HL-60 (cell line): ENCODE measurements at regions not wholly inside any gene's neighbourhood (a gene's known extent, or its start where the extent isn't known, plus 50 kb on each side); places are given as distances from the start of the nearest gene placed in this dataset.

Experiments
- CTCF ChIP-seq: IDR thresholded peaks from one replicate; pipeline ENCODE4 v1.5.1; 2011; ENCODE audit warnings: low read length, control low read depth, inconsistent platforms; ENCODE audit not compliant: insufficient read depth
- POLR2AphosphoS5 ChIP-seq: IDR thresholded peaks from 2 replicates; pipeline ENCODE4 v1.6.1; 2012; ENCODE audit warnings: low read depth

GRCh38 chr14:95464103-95464502 is 52.3 kb downstream of the SYNE3 start:
- TF ChIP-seq CTCF (no peak), POLR2AphosphoS5 (no peak)
